Epithelial cell of proximal tubule (primary cell): ENCODE measurements at regions not wholly inside any gene's neighbourhood (a gene's known extent, or its start where the extent isn't known, plus 50 kb on each side); places are given as distances from the start of the nearest gene placed in this dataset.

Experiments used
- DNase-seq: peaks from one replicate; pipeline ENCODE4 v3.0.0-alpha.2; 2011; ENCODE audit warnings: low read depth
- H3K4me3 ChIP-seq: 2 replicates; pipeline ENCODE4 v1.5.1; 2011; ENCODE audit warnings: low read depth, mild to moderate bottlenecking, low read length
- CTCF ChIP-seq: conservative IDR thresholded peaks from 2 replicates; pipeline ENCODE4 v1.5.1; 2012; ENCODE audit warnings: low read depth, mild to moderate bottlenecking, low read length

DNA sequence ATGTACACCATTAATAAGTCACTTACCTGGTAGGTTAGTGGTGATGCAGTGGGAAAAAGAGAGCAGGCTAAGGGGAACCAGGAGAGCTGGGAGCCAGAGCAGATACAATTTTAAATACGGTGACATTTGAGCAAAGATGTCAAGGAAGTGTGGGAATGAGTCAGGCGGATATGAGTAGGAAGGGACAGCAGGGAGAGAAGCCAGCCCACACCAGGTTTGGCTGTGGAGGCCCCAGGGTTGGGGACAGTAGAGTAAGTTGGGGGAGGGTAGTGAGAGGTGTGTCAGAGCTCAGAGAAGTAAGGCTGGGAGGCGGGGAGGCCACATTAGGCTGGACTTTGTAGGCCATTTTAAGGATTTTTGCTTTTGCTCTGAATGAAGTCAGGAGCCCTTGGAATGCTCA lies 482.0 kb downstream of the DISC1 start:
- H3K4me3 ChIP-seq = no peak overlapping the region
- no peak for DNase-seq
- TF ChIP-seq CTCF = no peak

- H3K4me3 ChIP-seq = no peak overlapping the region
- DNase-seq = no peak
- TF ChIP-seq CTCF = no peak
Observed at GRCh38 chr1:232106415-232106814, 479.8 kb downstream of the DISC1 start.

DNA sequence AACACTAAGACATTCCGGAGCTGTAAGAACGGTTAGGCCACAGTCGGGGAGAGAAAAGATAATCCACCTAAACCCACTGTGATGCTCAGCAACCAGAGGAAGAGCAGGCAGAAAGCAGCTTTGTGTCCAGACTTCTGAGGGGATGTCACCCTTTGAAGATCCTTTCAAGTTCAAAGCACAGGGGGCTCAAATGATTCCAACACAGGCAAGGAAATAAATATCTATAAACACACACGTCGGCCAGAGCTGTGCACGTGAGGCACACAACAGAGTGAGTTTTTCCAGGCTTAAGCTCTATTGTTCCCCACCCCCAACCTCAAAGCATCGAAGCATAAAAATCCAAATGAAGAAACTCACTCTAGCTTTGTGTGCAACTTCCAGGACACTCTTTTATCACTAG lies 479.0 kb downstream of the DISC1 start:
- DNase-seq = no peak
- no peak for TF ChIP-seq CTCF
- H3K4me3 ChIP-seq = no peak overlapping the region

DNA sequence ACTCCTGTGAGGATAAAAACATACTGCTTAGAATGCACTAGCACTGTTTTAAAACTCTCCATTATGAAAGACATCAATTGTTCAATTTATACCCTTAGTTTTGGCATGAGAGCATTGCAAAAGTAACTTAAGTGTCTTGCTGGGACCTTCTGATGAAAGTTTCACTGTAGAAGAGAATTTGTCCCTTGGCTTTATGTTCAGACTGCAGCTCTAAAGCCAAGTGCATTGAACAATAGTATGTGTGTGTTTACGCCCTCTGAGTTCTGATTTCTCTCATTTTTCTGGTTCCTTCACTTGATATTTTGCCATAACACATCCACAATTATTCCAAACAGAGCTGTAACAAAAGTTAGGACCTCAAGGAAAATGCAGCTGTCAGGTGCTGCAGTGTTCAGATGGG lies 474.6 kb downstream of the DISC1 start:
- TF ChIP-seq CTCF = no peak
- no peak overlapping the region for H3K4me3 ChIP-seq
- no peak for DNase-seq

DNA sequence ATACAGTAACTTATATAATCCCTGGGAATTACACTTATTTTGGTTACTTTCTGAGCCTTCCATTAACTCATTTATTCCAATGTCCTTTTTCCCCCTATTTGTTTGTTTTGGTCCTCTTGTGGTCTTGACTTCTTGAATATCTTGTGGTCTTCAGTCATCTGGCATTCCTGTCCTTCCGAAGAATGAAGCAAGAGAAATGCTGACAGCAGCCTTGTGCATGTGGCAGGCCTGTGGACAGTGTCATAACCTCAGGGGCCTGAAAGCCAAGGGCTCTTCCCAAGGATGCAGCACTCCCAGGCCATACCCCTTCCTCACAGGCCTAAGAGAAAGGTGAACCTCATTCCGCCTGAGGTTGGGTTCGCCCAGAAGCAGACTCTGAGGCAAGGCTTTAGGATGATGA lies 470.2 kb downstream of the DISC1 start:
- no peak for DNase-seq
- no peak for TF ChIP-seq CTCF
- H3K4me3 ChIP-seq = no peak overlapping the region
